SK-N-SH (cell line): ENCODE measurements at regions not wholly inside any gene's neighbourhood (a gene's known extent, or its start where the extent isn't known, plus 50 kb on each side); places are given as distances from the start of the nearest gene placed in this dataset.

Experiments used
- CTCF ChIP-seq: fragments of 200-600 bp; sonication (generic); IDR thresholded peaks from 2 replicates; pipeline ENCODE4 v1.6.1; 2017; ENCODE audit warnings: antibody characterized with exemption, mild to moderate bottlenecking, moderate library complexity
- FOXJ3 ChIP-seq: sonication (generic); formaldehyde crosslinking; IDR thresholded peaks from 2 replicates; pipeline ENCODE4 v1.5.1; 2020; ENCODE audit warnings: mild to moderate bottlenecking, missing genetic modification reagents
- MAX ChIP-seq: IDR thresholded peaks from 2 replicates; pipeline ENCODE4 v1.4.0; 2012; ENCODE audit warnings: low read depth
- MXI1 ChIP-seq: IDR thresholded peaks from 2 replicates; pipeline ENCODE4 v1.6.1; 2012; ENCODE audit warnings: mild to moderate bottlenecking, low read depth, low read length, improper control_type of control experiment
- POLR2AphosphoS5 ChIP-seq: IDR thresholded peaks from 2 replicates; pipeline ENCODE4 v1.6.1; 2012; ENCODE audit warnings: low read depth, low read length
- SIN3A ChIP-seq: IDR thresholded peaks from 2 replicates; pipeline ENCODE4 v1.6.1; 2012; ENCODE audit warnings: low read depth, mild to moderate bottlenecking, low read length, moderate library complexity, borderline replicate concordance

GRCh38 chr5:10046676-10047075 is 203.0 kb downstream of the ATPSCKMT start:
- TF ChIP-seq CTCF (no peak), POLR2AphosphoS5 (no peak), MXI1 (no peak), FOXJ3 (CRISPR knock-in tag) (no peak), SIN3A (no peak), MAX (no peak)
